ENCODE measurements at regions not wholly inside any gene's neighbourhood (a gene's known extent, or its start where the extent isn't known, plus 50 kb on each side); places are given as distances from the start of the nearest gene placed in this dataset.

DNA sequence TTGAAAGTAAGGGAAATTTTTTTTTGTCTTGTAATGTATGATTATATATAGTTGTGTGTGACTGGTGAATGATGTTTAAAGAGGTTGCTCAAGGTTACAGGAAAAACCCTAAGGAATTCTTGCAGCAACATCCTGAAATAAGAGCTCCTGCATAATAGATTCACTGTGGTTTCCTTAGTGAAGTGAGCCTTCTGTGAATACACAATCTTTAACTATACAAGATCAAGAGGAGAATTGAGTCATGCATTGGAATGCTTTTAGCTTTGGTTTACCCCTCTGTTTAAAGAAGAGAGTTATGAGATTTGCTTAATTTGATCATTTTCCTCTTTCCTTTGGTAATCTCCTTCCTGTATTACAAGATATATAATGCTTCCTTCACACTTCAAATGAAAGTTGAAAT, 141.6 kb upstream of the EYA4 start:
- Histone ChIP-seq H3K36me3 (replicated peaks in 1 of 2; ENCODE audit: control extremely low read depth in 1 of 2, control insufficient read depth in 1 of 2, extremely low read depth in 1 of 2, insufficient read depth in 2 of 2, low read length in 1 of 2) (no peaks in the 10 kb centered on the region), H3K4me3 (ENCODE audit: control extremely low read depth in 1 of 5, extremely low read depth in 1 of 5, insufficient read depth in 1 of 5, low read depth in 2 of 5, low read length in 4 of 5) (no peak overlapping the region), H3K9me3 (ENCODE audit: control extremely low read depth in 1 of 3, control insufficient read depth in 2 of 3, insufficient read depth in 1 of 3, low read length in 2 of 3) (no peaks in the 10 kb centered on the region), H3K79me2 (ENCODE audit: control insufficient read depth, insufficient read depth, low read length) (no peaks in the 10 kb centered on the region), H3K27me3 (replicated peaks in 1 of 4; ENCODE audit: control extremely low read depth in 1 of 4, control insufficient read depth in 3 of 4, insufficient read depth in 4 of 4, low read length in 3 of 4) (no peaks in the 10 kb centered on the region), H3K4me2 (replicated peaks; ENCODE audit: low read depth, low read length, poor library complexity, severe bottlenecking) (no peak overlapping the region), H3K27ac (ENCODE audit: low read length in 2 of 2) (no peak overlapping the region), H2AFZ (ENCODE audit: insufficient read depth, low read depth, low read length, poor library complexity, severe bottlenecking) (no peak overlapping the region), H3K9ac (ENCODE audit: low read length) (no peak overlapping the region), H3K4me1 (ENCODE audit: control insufficient read depth in 2 of 2, insufficient read depth in 2 of 2, low read length in 2 of 2) (no peaks in the 10 kb centered on the region), H4K20me1 (ENCODE audit: control insufficient read depth, insufficient read depth, low read length, poor library complexity, severe bottlenecking) (no peaks in the 10 kb centered on the region)
- no peaks in the 10 kb centered on the region for H3K27me3 Mint-ChIP-seq
- POLR2A ChIA-PET: no interaction called here
- DNase-seq (no peak), ATAC-seq (ENCODE audit: low read depth) (no peak)
- no peak overlapping the region for H3K4me3 Mint-ChIP-seq
- intact Hi-C loops (cut with micrococcal nuclease): no loop called here
- H3K9me3 Mint-ChIP-seq (ENCODE audit: insufficient read depth): no peaks in the 10 kb centered on the region
- CTCF ChIA-PET: no interaction called here
- no peak overlapping the region for H3K27ac Mint-ChIP-seq
- H3K4me1 Mint-ChIP-seq: no peaks in the 10 kb centered on the region
- TF ChIP-seq, protein P1, sequence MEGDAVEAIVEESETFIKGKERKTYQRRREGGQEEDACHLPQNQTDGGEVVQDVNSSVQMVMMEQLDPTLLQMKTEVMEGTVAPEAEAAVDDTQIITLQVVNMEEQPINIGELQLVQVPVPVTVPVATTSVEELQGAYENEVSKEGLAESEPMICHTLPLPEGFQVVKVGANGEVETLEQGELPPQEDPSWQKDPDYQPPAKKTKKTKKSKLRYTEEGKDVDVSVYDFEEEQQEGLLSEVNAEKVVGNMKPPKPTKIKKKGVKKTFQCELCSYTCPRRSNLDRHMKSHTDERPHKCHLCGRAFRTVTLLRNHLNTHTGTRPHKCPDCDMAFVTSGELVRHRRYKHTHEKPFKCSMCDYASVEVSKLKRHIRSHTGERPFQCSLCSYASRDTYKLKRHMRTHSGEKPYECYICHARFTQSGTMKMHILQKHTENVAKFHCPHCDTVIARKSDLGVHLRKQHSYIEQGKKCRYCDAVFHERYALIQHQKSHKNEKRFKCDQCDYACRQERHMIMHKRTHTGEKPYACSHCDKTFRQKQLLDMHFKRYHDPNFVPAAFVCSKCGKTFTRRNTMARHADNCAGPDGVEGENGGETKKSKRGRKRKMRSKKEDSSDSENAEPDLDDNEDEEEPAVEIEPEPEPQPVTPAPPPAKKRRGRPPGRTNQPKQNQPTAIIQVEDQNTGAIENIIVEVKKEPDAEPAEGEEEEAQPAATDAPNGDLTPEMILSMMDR (IDR thresholded peaks at IDR 0.05): no peak
- no peak for TF ChIP-seq EZH2 (IDR thresholded peaks at IDR 0.05; ENCODE audit: borderline replicate concordance, insufficient read depth, low read depth, low read length, poor library complexity, severe bottlenecking)

DNA sequence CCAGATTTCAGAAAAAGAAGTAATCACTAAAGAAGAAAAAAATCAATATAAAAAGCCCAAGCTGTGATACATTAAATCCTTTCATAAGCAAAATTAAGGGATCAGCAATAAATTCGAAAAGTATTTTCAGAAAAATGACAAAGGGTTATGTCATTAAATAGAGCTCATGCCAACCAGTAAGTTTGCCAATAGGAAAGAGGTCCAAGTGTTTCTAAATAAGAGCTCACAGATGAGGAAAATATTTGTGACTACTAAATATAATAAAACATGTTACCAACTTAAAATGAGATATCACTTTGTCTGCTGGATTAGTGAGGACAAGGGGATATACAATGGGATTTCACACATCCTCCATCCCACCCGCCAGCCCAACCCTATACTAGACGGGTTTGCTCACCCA, 140.3 kb upstream of the EYA4 start:
- Histone ChIP-seq H3K4me3 (ENCODE audit: control extremely low read depth in 1 of 5, extremely low read depth in 1 of 5, insufficient read depth in 1 of 5, low read depth in 2 of 5, low read length in 4 of 5) (no peak overlapping the region), H3K27me3 (replicated peaks in 1 of 4; ENCODE audit: control extremely low read depth in 1 of 4, control insufficient read depth in 3 of 4, insufficient read depth in 4 of 4, low read length in 3 of 4) (no peaks in the 10 kb centered on the region), H3K9ac (ENCODE audit: low read length) (no peak overlapping the region), H2AFZ (ENCODE audit: insufficient read depth, low read depth, low read length, poor library complexity, severe bottlenecking) (no peak overlapping the region), H3K4me2 (replicated peaks; ENCODE audit: low read depth, low read length, poor library complexity, severe bottlenecking) (no peak overlapping the region), H4K20me1 (ENCODE audit: control insufficient read depth, insufficient read depth, low read length, poor library complexity, severe bottlenecking) (no peaks in the 10 kb centered on the region), H3K9me3 (ENCODE audit: control extremely low read depth in 1 of 3, control insufficient read depth in 2 of 3, insufficient read depth in 1 of 3, low read length in 2 of 3) (no peaks in the 10 kb centered on the region), H3K4me1 (ENCODE audit: control insufficient read depth in 2 of 2, insufficient read depth in 2 of 2, low read length in 2 of 2) (no peaks in the 10 kb centered on the region), H3K79me2 (ENCODE audit: control insufficient read depth, insufficient read depth, low read length) (no peaks in the 10 kb centered on the region), H3K36me3 (replicated peaks in 1 of 2; ENCODE audit: control extremely low read depth in 1 of 2, control insufficient read depth in 1 of 2, extremely low read depth in 1 of 2, insufficient read depth in 2 of 2, low read length in 1 of 2) (no peaks in the 10 kb centered on the region), H3K27ac (ENCODE audit: low read length in 2 of 2) (no peak overlapping the region)
- no peaks in the 10 kb centered on the region for H3K9me3 Mint-ChIP-seq (ENCODE audit: insufficient read depth)
- no peak overlapping the region for H3K27ac Mint-ChIP-seq
- CTCF ChIA-PET: no interaction called here
- POLR2A ChIA-PET: no interaction called here
- intact Hi-C loops (cut with micrococcal nuclease): no loop called here
- WGBS (ENCODE audit: insufficient coverage): no CpG with 5 or more reads among the region's 3 CpGs
- H3K4me1 Mint-ChIP-seq: no peaks in the 10 kb centered on the region
- DNase-seq: no peak
- no peak for ATAC-seq (ENCODE audit: low read depth)
- no peak for TF ChIP-seq EZH2 (IDR thresholded peaks at IDR 0.05; ENCODE audit: borderline replicate concordance, insufficient read depth, low read depth, low read length, poor library complexity, severe bottlenecking)
- TF ChIP-seq, protein P1 (IDR thresholded peaks at IDR 0.05): no peak
- H3K27me3 Mint-ChIP-seq: no peaks in the 10 kb centered on the region
- no peak overlapping the region for H3K4me3 Mint-ChIP-seq
